Calu3 (cell line): ENCODE measurements at regions not wholly inside any gene's neighbourhood (a gene's known extent, or its start where the extent isn't known, plus 50 kb on each side); places are given as distances from the start of the nearest gene placed in this dataset.
"Not testable (repeated sequence)": the region's sequence is repeated elsewhere in the genome, so short reads cannot be mapped to it uniquely, and the experiment has no call there.

Experiments
- BruUV-seq: library from RNA; stranded (reverse); fragments of 400-500 nt; replicated peaks from 2 replicates; lab custom pipeline; 2021; lab: Mats Ljungman, UMichigan
- CTCF ChIA-PET: fragments of 300-600 bp; sonication (Branson Sonifier 250); formaldehyde crosslinking; loops from one replicate; lab custom pipeline; 2022; ENCODE audit warnings: antibody characterized with exemption; lab: Charles Lee
- DNase-seq: peaks from one replicate; pipeline ENCODE4 v3.0.0; 2022
- H3K27ac Mint-ChIP-seq: one replicate; pipeline ENCODE4 v1.8.0; 2022; ENCODE audit warnings: mixed read lengths; ENCODE audit not compliant: unreplicated experiment
- H3K27me3 Mint-ChIP-seq: one replicate; pipeline ENCODE4 v1.8.0; 2022; ENCODE audit warnings: mixed read lengths; ENCODE audit not compliant: unreplicated experiment
- H3K36me3 Mint-ChIP-seq: one replicate; pipeline ENCODE4 v1.8.0; 2022; ENCODE audit warnings: mild to moderate bottlenecking, moderate library complexity, mixed read lengths; ENCODE audit not compliant: insufficient read depth, unreplicated experiment
- H3K4me1 Mint-ChIP-seq: one replicate; pipeline ENCODE4 v1.8.0; 2022; ENCODE audit warnings: mild to moderate bottlenecking, low read depth, mixed read lengths; ENCODE audit not compliant: unreplicated experiment
- H3K4me3 Mint-ChIP-seq: one replicate; pipeline ENCODE4 v1.8.0; 2022; ENCODE audit warnings: mild to moderate bottlenecking, low read depth, moderate library complexity, mixed read lengths; ENCODE audit not compliant: unreplicated experiment
- H3K9me3 Mint-ChIP-seq: one replicate; pipeline ENCODE4 v1.8.0; 2022; ENCODE audit warnings: low read depth, mixed read lengths; ENCODE audit not compliant: unreplicated experiment
- intact Hi-C: fragments of 100-400 bp; cut with micrococcal nuclease; formaldehyde crosslinking; loops from one replicate; pipeline ENCODE4 v1.10.0; 2022; ENCODE audit not compliant: unreplicated experiment
- TF ChIP-seq, protein P1 (sequence below): fragments of 200-600 bp; IDR thresholded peaks from one replicate; pipeline ENCODE4 v1.8.0; 2022; ENCODE audit warnings: antibody characterized with exemption; ENCODE audit not compliant: unreplicated experiment

DNA sequence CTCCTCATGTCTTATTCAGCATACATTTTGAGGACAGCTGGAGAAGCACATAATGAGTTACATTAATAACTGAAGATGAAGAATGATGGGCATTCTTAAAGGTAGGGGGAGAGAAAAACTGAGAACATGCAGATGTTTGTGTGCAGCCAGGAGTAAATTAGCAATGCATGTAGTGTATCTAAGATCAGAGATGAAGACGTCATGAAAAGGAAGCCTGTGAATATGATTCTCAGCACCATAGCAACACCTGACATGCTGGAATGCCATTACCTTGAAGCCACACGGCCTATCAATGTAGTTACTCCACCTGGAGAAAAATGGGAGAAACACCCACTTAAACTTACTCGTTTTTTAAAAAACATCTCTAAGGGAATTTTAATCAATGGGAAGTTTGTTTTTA is 607.1 kb downstream of the PTPRC start:
- no TSS peak for BruUV-seq
- no peaks in the 10 kb centered on the region for H3K27me3 Mint-ChIP-seq
- no peaks in the 10 kb centered on the region for H3K36me3 Mint-ChIP-seq
- TF ChIP-seq, protein P1, sequence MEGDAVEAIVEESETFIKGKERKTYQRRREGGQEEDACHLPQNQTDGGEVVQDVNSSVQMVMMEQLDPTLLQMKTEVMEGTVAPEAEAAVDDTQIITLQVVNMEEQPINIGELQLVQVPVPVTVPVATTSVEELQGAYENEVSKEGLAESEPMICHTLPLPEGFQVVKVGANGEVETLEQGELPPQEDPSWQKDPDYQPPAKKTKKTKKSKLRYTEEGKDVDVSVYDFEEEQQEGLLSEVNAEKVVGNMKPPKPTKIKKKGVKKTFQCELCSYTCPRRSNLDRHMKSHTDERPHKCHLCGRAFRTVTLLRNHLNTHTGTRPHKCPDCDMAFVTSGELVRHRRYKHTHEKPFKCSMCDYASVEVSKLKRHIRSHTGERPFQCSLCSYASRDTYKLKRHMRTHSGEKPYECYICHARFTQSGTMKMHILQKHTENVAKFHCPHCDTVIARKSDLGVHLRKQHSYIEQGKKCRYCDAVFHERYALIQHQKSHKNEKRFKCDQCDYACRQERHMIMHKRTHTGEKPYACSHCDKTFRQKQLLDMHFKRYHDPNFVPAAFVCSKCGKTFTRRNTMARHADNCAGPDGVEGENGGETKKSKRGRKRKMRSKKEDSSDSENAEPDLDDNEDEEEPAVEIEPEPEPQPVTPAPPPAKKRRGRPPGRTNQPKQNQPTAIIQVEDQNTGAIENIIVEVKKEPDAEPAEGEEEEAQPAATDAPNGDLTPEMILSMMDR, result no peak
- intact Hi-C loops, result loop anchor here (10.0 kb wide), 1 partner anchor 311 kb away; no protein-coding TSS in a partner anchor
- no peak overlapping the region for H3K4me3 Mint-ChIP-seq
- CTCF ChIA-PET, result no interaction called here
- H3K9me3 Mint-ChIP-seq, result peaks cover 2% of the 10 kb centered on the region
- no peak for DNase-seq
- peaks cover 38% of the 10 kb centered on the region for H3K4me1 Mint-ChIP-seq
- H3K27ac Mint-ChIP-seq, result no peak overlapping the region

DNA sequence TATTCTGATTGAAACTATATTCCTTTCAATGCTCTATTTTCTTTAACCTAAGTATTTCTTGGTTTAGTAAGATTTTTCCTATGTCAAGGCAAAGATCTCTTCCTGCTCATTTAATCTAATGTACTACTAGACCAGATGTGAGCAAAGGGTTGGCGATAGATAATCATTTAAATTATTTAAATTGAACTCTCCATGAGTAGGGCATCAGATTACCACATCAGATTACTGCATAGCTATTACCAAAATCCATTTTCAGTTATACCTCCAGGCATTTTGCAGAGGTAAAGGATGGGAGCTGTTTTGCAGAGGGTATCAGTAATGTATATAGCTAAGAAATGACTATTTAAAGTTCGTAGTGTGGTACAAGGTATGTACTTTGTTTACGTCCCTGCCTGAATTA is 607.9 kb downstream of the PTPRC start:
- H3K4me1 Mint-ChIP-seq, result peaks cover 36% of the 10 kb centered on the region
- H3K9me3 Mint-ChIP-seq, result peaks cover 2% of the 10 kb centered on the region
- CTCF ChIA-PET, result no interaction called here
- intact Hi-C loops, result loop anchor here (10.0 kb wide), 1 partner anchor 312 kb away; no protein-coding TSS in a partner anchor
- H3K36me3 Mint-ChIP-seq, result no peaks in the 10 kb centered on the region
- no TSS peak for BruUV-seq
- H3K4me3 Mint-ChIP-seq, result no peak overlapping the region
- H3K27me3 Mint-ChIP-seq, result no peaks in the 10 kb centered on the region
- TF ChIP-seq, protein P1, result no peak
- no peak for DNase-seq
- H3K27ac Mint-ChIP-seq, result no peak overlapping the region

DNA sequence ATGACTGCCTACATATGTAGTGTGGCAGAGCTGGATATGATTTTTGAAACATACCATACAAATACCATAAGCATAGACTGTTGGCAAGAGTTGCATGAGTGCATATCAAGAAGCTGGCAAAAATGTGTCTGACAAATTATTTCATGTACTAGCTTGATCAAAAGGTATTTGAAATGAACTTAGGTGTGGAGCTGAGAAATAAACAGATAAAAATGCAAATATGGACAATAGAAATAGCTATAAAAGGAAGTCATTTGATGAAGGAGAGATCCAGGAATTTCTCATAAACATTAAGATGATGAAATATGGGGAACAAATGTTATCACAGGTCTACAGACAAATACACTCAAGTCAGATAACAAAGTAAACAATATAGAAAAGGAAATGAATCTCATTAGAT is 609.1 kb downstream of the PTPRC start:
- Mint-ChIP-seq H3K9me3 (peaks cover 2% of the 10 kb centered on the region), H3K36me3 (no peaks in the 10 kb centered on the region), H3K27ac (no peak overlapping the region), H3K4me1 (peaks cover 24% of the 10 kb centered on the region), H3K27me3 (no peaks in the 10 kb centered on the region), H3K4me3 (no peak overlapping the region)
- intact Hi-C loops, result loop anchor here (10.0 kb wide), 1 partner anchor 313 kb away; no protein-coding TSS in a partner anchor
- no peak for DNase-seq
- BruUV-seq, result no TSS peak
- CTCF ChIA-PET, result no interaction called here
- TF ChIP-seq, protein P1, result no peak

DNA sequence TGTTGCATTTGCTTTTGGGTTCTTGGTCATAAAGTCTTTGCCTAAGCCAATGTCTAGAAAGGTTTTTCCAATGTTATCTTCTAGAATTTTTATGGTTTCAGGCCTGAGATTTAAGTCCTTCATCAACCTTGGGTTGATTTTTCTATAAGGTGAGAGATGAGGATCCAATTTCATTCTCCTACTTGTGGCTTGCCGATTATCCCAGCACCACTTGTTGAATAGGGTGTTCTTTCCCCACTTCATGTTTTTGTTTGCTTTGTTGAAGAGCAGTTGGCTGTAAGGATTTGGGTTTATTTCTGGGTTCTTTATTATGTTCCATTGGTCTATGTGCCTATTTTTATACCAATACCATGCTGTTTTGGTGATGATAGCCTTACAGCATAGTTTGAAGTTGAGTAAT is 615.2 kb downstream of the PTPRC start:
- H3K27me3 Mint-ChIP-seq, intact Hi-C loops, H3K36me3 Mint-ChIP-seq, DNase-seq, H3K27ac Mint-ChIP-seq, CTCF ChIA-PET, BruUV-seq, H3K4me3 Mint-ChIP-seq, H3K4me1 Mint-ChIP-seq: not testable (repeated sequence)
- H3K9me3 Mint-ChIP-seq, result peaks cover 12% of the 10 kb centered on the region

DNA sequence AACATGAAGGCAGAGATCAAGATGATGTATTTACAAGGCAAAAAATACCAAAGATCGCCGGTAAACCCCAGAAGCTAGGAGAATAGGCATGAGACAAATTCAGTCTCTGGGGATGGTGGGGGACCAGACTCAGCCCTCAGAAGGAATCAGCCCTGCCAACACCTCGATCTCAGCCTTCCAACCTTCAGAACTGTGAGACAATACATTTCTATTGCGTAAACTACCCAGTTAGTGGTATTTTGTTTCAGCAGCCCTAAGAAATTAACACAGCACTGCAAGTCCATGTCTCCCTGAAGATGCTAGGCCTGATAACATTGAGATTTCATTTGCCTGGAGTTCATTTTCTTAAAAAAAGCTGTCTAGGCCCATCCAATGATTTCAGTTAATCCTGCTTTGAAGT is 622.5 kb downstream of the PTPRC start:
- no peaks in the 10 kb centered on the region for H3K36me3 Mint-ChIP-seq
- CTCF ChIA-PET, result no interaction called here
- DNase-seq, result no peak
- BruUV-seq, result no TSS peak
- no peak overlapping the region for H3K27ac Mint-ChIP-seq
- TF ChIP-seq, protein P1, result no peak
- H3K27me3 Mint-ChIP-seq, result no peaks in the 10 kb centered on the region
- H3K4me1 Mint-ChIP-seq, result no peaks in the 10 kb centered on the region
- intact Hi-C loops, result no loop called here
- peaks cover 5% of the 10 kb centered on the region for H3K9me3 Mint-ChIP-seq
- no peak overlapping the region for H3K4me3 Mint-ChIP-seq
